ENCODE measurements at regions not wholly inside any gene's neighbourhood (a gene's known extent, or its start where the extent isn't known, plus 50 kb on each side); places are given as distances from the start of the nearest gene placed in this dataset.

GRCh38 chr5:12367973-12368372 is 463.7 kb upstream of the CTNND2 start:
- H3K4me3 Mint-ChIP-seq, result no peak overlapping the region
- WGBS, 2 experiments (ENCODE audit: insufficient coverage in 1 of 2, insufficient read length in 1 of 2), result 98 to 100% methylated on average over 2 to 3 of the region's 4 CpGs

GRCh38 chr5:12360218-12360617 is 456.0 kb upstream of the CTNND2 start:
- Mint-ChIP-seq H3K4me1 (peaks cover 9% of the 10 kb centered on the region), H3K27ac (no peak overlapping the region), H3K36me3 (ENCODE audit: low read depth) (peaks cover 2% of the 10 kb centered on the region), H3K27me3 (ENCODE audit: insufficient read depth) (no peaks in the 10 kb centered on the region), H3K4me3 (no peak overlapping the region), H3K9me3 (peaks cover 9% of the 10 kb centered on the region)
- no peak overlapping the region for H3K27ac ChIP-seq (ENCODE audit: low read depth, low read length)
- no peaks in the 10 kb centered on the region for H3K27me3 ChIP-seq (ENCODE audit: control insufficient read depth, insufficient read depth, low read length, poor library complexity, severe bottlenecking)
- no peak for DNase-seq
- peaks cover 2% of the 10 kb centered on the region for H3K4me1 ChIP-seq (ENCODE audit: control insufficient read depth, insufficient read depth, low read length)
- no peak overlapping the region for H3K4me3 ChIP-seq (ENCODE audit: low read length)
- H3K9ac ChIP-seq (ENCODE audit: extremely low read depth, low read length, poor library complexity, severe bottlenecking), result no peak overlapping the region
- no peaks in the 10 kb centered on the region for H3K36me3 ChIP-seq (ENCODE audit: control insufficient read depth, insufficient read depth, low read length)
- WGBS, 2 experiments (ENCODE audit: insufficient coverage in 1 of 2, insufficient read length in 1 of 2), result 100% methylated on average over 1 of the region's 1 CpG; no CpG with 5 or more reads in 1 of the 2 experiments
- H3K9me3 ChIP-seq (ENCODE audit: control insufficient read depth, low read length), result peaks cover 5% of the 10 kb centered on the region
- no peak for TF ChIP-seq CTCF (conservative IDR thresholded peaks at IDR 0.05)

More at GRCh38 chr5:12367973-12368372, 463.7 kb upstream of the CTNND2 start:
- H3K4me3 ChIP-seq (ENCODE audit: low read length), result no peak overlapping the region
- no peaks in the 10 kb centered on the region for H3K27me3 ChIP-seq (ENCODE audit: control insufficient read depth, insufficient read depth, low read length, poor library complexity, severe bottlenecking)
- peaks cover 2% of the 10 kb centered on the region for H3K4me1 ChIP-seq (ENCODE audit: control insufficient read depth, insufficient read depth, low read length)
- no peak for DNase-seq
- Mint-ChIP-seq H3K27me3 (ENCODE audit: insufficient read depth) (no peaks in the 10 kb centered on the region), H3K4me1 (peaks cover 9% of the 10 kb centered on the region), H3K27ac (no peak overlapping the region), H3K9me3 (peaks cover 8% of the 10 kb centered on the region), H3K36me3 (ENCODE audit: low read depth) (peaks cover 4% of the 10 kb centered on the region)
- H3K9me3 ChIP-seq (ENCODE audit: control insufficient read depth, low read length), result peaks cover 5% of the 10 kb centered on the region
- TF ChIP-seq CTCF (conservative IDR thresholded peaks at IDR 0.05), result no peak
- no peak overlapping the region for H3K9ac ChIP-seq (ENCODE audit: extremely low read depth, low read length, poor library complexity, severe bottlenecking)
- H3K36me3 ChIP-seq (ENCODE audit: control insufficient read depth, insufficient read depth, low read length), result no peaks in the 10 kb centered on the region
- no peak overlapping the region for H3K27ac ChIP-seq (ENCODE audit: low read depth, low read length)

- H3K27ac Mint-ChIP-seq, result no peak overlapping the region
- Histone ChIP-seq H3K4me1 (ENCODE audit: control insufficient read depth, insufficient read depth, low read length) (no peaks in the 10 kb centered on the region), H3K27ac (ENCODE audit: low read depth, low read length) (no peak overlapping the region), H3K9ac (ENCODE audit: extremely low read depth, low read length, poor library complexity, severe bottlenecking) (no peak overlapping the region), H3K9me3 (ENCODE audit: control insufficient read depth, low read length) (peaks cover 5% of the 10 kb centered on the region), H3K4me3 (ENCODE audit: low read length) (no peak overlapping the region), H3K27me3 (ENCODE audit: control insufficient read depth, insufficient read depth, low read length, poor library complexity, severe bottlenecking) (no peaks in the 10 kb centered on the region), H3K36me3 (ENCODE audit: control insufficient read depth, insufficient read depth, low read length) (no peaks in the 10 kb centered on the region)
- H3K27me3 Mint-ChIP-seq (ENCODE audit: insufficient read depth), result no peaks in the 10 kb centered on the region
- TF ChIP-seq CTCF (conservative IDR thresholded peaks at IDR 0.05), result no peak
- H3K4me3 Mint-ChIP-seq, result no peak overlapping the region
- no peak for DNase-seq
- peaks cover 2% of the 10 kb centered on the region for H3K36me3 Mint-ChIP-seq (ENCODE audit: low read depth)
- peaks cover 6% of the 10 kb centered on the region for H3K4me1 Mint-ChIP-seq
- H3K9me3 Mint-ChIP-seq, result peaks cover 9% of the 10 kb centered on the region
- WGBS, 2 experiments (ENCODE audit: insufficient coverage in 1 of 2, insufficient read length in 1 of 2), result 76 to 89% methylated on average over 5 to 6 of the region's 6 CpGs
Measured at GRCh38 chr5:12358371-12359090, 454.3 kb upstream of the CTNND2 start.
